HG03565 (cell line): ENCODE measurements at regions not wholly inside any gene's neighbourhood (a gene's known extent, or its start where the extent isn't known, plus 50 kb on each side); places are given as distances from the start of the nearest gene placed in this dataset.

Experiments used
- ATAC-seq: cut with Tn5 transposase; IDR thresholded peaks from one replicate; pipeline ENCODE4 v1.9.1; 2021; ENCODE audit warnings: mild to moderate bottlenecking, moderate library complexity; ENCODE audit not compliant: unreplicated experiment

- ATAC-seq = no peak
Measured at GRCh38 chr17:33809748-33810147, 445.3 kb upstream of the CCL2 start.

- no peak for ATAC-seq
Measured at GRCh38 chr17:33811004-33811760, 443.9 kb upstream of the CCL2 start.

- ATAC-seq = no peak
Measured at GRCh38 chr17:33811984-33812577, 443.0 kb upstream of the CCL2 start.

DNA sequence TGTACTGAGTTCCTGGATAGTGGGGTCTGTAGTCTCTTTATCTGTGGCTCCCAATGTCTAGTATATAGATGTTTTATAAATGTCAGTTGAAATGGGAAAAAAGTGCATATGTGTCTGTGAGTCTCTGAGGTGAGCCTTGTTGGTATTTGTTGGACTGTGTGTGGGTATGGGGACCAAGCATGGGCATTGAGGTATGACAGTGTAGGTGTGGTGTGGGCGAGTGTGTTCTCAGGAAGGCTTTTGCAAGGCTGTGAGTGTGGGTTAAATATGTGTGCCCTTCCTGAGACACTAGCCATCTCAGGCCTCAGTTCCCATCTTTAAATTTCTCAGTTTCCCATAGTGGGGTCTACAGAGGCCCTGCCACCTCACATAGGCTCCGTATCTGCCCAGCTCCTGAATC, 440.2 kb upstream of the CCL2 start:
- no peak for ATAC-seq

GRCh38 chr17:33816036-33816435, 439.0 kb upstream of the CCL2 start:
- ATAC-seq = no peak

- ATAC-seq = no peak
Measured at GRCh38 chr17:33816842-33817617, 438.1 kb upstream of the CCL2 start.

- ATAC-seq = no peak
Measured at GRCh38 chr17:33819539-33819938, 435.5 kb upstream of the CCL2 start.

GRCh38 chr17:33832262-33832661, 422.8 kb upstream of the CCL2 start:
- no peak for ATAC-seq

DNA sequence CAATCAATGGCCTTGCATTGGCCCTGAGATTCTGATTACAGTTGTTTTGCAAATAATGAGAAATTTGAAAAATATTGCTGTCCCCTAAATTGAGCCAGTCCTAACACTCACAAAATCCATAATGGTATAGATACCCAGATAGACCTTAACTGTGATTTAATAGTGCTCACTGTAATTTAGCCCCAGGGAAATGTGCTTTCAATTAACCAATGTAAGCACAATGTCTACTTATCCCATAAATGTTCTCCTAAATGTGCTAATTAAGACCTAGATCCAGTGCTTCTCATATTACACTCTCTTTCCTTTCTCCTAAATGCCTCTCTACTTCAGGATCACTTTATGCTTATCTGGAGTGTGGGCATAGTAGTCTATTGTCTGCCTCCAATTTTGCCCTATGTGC, 417.8 kb upstream of the CCL2 start:
- no peak for ATAC-seq

- no peak for ATAC-seq
Measured at GRCh38 chr17:33838281-33838680, 416.8 kb upstream of the CCL2 start.

DNA sequence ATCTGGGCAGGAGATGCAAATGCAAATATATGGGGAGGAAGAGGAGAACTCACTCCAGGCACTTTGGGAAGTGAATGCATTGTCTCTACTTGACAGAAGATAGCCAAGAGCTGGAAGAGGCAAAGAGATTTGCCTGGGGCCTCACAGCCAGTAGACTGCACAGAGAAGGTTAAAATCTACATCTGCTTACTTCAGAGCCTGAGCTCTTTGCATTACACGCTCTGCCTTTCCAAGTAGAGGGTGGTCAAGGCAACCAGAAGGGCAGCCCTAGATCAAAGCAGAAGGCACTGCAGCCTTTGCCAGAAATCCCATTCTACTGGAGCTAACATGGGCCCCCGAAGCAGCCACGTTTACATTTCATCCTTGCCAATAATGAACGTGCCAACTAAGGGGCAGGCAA, 407.2 kb upstream of the CCL2 start:
- ATAC-seq = no peak

- no peak for ATAC-seq
Measured at GRCh38 chr17:33848433-33848832, 406.7 kb upstream of the CCL2 start.

DNA sequence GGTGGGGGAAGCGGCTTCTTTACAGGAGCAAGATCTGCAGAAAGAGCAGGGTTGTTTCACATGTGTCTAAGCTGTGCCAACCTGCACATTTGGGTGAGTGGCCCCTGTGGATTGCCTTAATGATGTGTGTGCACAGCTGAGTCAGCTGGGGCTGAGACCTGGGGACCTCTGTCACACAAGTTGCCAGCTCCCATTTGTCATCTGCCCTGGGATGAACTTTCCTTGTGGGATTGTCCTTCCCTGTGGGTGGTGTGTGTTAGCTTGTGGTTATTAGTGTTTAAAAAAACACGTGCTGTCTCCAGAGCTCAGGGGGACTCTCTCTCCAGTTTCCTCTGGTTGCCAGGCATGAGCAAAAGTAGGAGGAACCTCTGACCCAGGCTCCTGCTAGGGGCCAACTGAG, 400.5 kb upstream of the CCL2 start:
- ATAC-seq = no peak

GRCh38 chr17:33858121-33858520, 397.0 kb upstream of the CCL2 start:
- no peak for ATAC-seq

GRCh38 chr17:33858682-33859081, 396.4 kb upstream of the CCL2 start:
- no peak for ATAC-seq

DNA sequence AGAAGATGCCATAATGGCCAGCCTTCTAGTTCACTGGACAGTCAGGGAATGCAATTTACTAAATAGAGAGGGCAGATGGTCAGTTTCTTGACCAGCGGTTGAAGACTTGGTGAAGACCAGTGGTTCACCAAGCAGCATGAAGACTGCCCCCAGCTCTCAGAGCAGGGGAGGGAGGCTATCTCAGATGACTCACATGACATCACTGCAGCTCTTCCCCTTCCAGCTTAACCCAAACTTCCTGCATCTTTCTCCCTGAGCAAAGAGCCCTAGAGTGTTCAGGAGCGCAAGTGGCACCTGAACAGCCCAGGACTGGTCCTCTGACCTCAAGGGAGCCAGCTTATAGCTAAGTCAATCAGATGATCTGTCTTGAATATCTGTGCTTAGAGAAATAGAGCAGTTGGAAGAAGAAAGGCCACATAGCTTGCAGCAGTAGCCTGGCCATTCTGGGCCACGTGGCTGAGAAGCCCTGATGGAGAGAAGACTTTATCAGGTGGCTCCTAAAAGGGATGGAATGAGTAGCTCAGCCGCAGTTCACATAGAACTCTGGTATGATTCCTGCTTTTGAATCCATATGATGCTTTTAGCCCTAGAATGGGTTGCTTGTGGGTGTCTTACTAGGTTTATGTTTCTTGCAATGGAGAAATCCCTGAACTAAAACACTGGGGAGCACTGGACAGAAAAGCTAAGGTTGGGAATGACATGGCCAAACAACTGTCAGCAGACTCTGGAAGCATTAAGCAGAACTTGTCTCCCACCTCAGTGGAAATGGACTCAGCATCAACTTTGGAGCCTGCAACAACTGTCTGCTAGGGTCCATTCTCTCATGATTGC, 392.1 kb upstream of the CCL2 start:
- ATAC-seq = no peak

DNA sequence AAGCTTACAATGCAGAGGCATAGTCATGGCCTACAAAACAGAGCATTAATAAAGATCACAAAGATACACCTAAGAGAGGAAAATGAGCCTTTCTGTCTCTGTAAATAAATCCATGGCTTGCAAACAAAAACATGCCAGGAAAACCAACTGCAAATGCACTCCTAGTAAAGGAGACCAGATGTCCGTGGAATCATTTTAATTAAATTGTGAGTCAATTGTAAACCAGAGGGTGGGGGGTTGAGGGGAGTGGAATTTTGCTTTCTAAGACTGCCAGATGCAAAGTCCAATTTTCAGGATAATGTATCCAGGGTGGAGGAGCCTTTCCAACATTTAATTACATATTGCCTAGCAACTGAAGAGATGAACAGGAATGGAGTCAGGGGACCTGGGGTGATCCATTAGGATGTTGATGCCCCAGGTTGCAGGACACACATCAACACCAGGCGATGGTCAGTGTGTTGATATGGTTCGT, 390.3 kb upstream of the CCL2 start:
- ATAC-seq = no peak

DNA sequence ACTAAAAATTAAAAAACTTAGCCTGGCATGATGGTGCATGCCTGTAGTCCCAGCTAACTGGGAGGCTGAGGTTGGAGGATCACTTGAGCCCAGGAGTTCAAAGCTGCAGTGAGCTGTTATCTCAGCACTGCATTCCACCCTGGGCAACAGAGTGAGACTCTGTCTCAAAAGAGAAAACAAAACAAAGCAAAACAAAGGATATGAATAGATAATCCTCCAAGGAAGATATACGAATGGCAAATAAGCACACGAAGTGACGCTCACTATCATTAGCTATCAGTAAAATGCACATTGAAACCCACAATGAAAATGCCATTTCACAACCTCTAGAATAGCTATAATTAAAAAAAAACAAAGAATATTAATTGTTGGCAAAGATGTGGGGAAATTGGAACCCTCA, 386.2 kb upstream of the CCL2 start:
- ATAC-seq = no peak

- no peak for ATAC-seq
Measured at GRCh38 chr17:33870936-33871335, 384.1 kb upstream of the CCL2 start.

GRCh38 chr17:33871720-33872540, 383.2 kb upstream of the CCL2 start:
- ATAC-seq = no peak
